ENCODE measurements at regions not wholly inside any gene's neighbourhood (a gene's known extent, or its start where the extent isn't known, plus 50 kb on each side); places are given as distances from the start of the nearest gene placed in this dataset.

GRCh38 chr9:119609277-119609971 is 240.2 kb upstream of the BRINP1 start:
- in situ Hi-C loops (cut with HindIII; ENCODE audit: low pct_ligation_motif_present, low sequenced_read_pairs), result no loop called here
- H3K36me3 ChIP-seq (replicated peaks), result no peaks in the 10 kb centered on the region
- no peak overlapping the region for H3K4me3 ChIP-seq (ENCODE audit: low read depth, low read length)
- no peaks in the 10 kb centered on the region for H3K27me3 ChIP-seq (replicated peaks)
- DNase-seq, result no peak
- no peak overlapping the region for H3K27ac ChIP-seq
- no peak for TF ChIP-seq CTCF (IDR thresholded peaks at IDR 0.05; ENCODE audit: low read depth, low read length, missing control alignments)

GRCh38 chr9:119601632-119602031 is 232.4 kb upstream of the BRINP1 start:
- no peak for TF ChIP-seq CTCF (IDR thresholded peaks at IDR 0.05; ENCODE audit: low read depth, low read length, missing control alignments)
- Histone ChIP-seq H3K27ac (no peak overlapping the region), H3K4me3 (ENCODE audit: low read depth, low read length) (no peak overlapping the region), H3K36me3 (replicated peaks) (no peaks in the 10 kb centered on the region), H3K27me3 (replicated peaks) (no peaks in the 10 kb centered on the region)
- no peak for DNase-seq
- in situ Hi-C loops (cut with HindIII; ENCODE audit: low pct_ligation_motif_present, low sequenced_read_pairs), result no loop called here

GRCh38 chr9:119597499-119597898 is 228.3 kb upstream of the BRINP1 start:
- no peak for TF ChIP-seq CTCF (IDR thresholded peaks at IDR 0.05; ENCODE audit: low read depth, low read length, missing control alignments)
- H3K36me3 ChIP-seq (replicated peaks), result no peaks in the 10 kb centered on the region
- no peaks in the 10 kb centered on the region for H3K27me3 ChIP-seq (replicated peaks)
- in situ Hi-C loops (cut with HindIII; ENCODE audit: low pct_ligation_motif_present, low sequenced_read_pairs), result no loop called here
- DNase-seq, result no peak
- no peak overlapping the region for H3K4me3 ChIP-seq (ENCODE audit: low read depth, low read length)
- no peak overlapping the region for H3K27ac ChIP-seq

GRCh38 chr9:119596703-119597102 is 227.5 kb upstream of the BRINP1 start:
- no peaks in the 10 kb centered on the region for H3K27me3 ChIP-seq (replicated peaks)
- in situ Hi-C loops (cut with HindIII; ENCODE audit: low pct_ligation_motif_present, low sequenced_read_pairs), result no loop called here

GRCh38 chr9:119588874-119589744 is 219.9 kb upstream of the BRINP1 start:
- Histone ChIP-seq H3K36me3 (replicated peaks) (no peaks in the 10 kb centered on the region), H3K4me3 (ENCODE audit: low read depth, low read length) (no peak overlapping the region), H3K27me3 (replicated peaks) (no peaks in the 10 kb centered on the region), H3K27ac (no peak overlapping the region)
- in situ Hi-C loops (cut with HindIII; ENCODE audit: low pct_ligation_motif_present, low sequenced_read_pairs), result no loop called here
- no peak for TF ChIP-seq CTCF (IDR thresholded peaks at IDR 0.05; ENCODE audit: low read depth, low read length, missing control alignments)
- no peak for DNase-seq

More at GRCh38 chr9:119596703-119597102, 227.5 kb upstream of the BRINP1 start:
- Histone ChIP-seq H3K4me3 (ENCODE audit: low read depth, low read length) (no peak overlapping the region), H3K27ac (no peak overlapping the region), H3K36me3 (replicated peaks) (no peaks in the 10 kb centered on the region)
- DNase-seq, result no peak
- no peak for TF ChIP-seq CTCF (IDR thresholded peaks at IDR 0.05; ENCODE audit: low read depth, low read length, missing control alignments)

All from brain microvascular endothelial cell (primary cell).